HEK293 (cell line): ENCODE measurements at regions not wholly inside any gene's neighbourhood (a gene's known extent, or its start where the extent isn't known, plus 50 kb on each side); places are given as distances from the start of the nearest gene placed in this dataset.

Experiments
- CTCF ChIP-seq: fragments of 450-650 bp; formaldehyde crosslinking; IDR thresholded peaks from 2 replicates; pipeline ENCODE4 v1.5.1; 2016; ENCODE audit warnings: missing biosample characterization, missing genetic modification characterization
- HOXA7 ChIP-seq: sonication (generic); formaldehyde crosslinking; IDR thresholded peaks from 2 replicates; pipeline ENCODE4 v1.8.1; 2022; ENCODE audit warnings: missing genetic modification reagents, borderline replicate concordance
- KLF7 ChIP-seq: fragments of 450-650 bp; formaldehyde crosslinking; IDR thresholded peaks from 2 replicates; pipeline ENCODE4 v1.5.1; 2016; ENCODE audit warnings: missing biosample characterization, missing genetic modification characterization, borderline replicate concordance
- PRDM1 ChIP-seq: fragments of 450-650 bp; formaldehyde crosslinking; IDR thresholded peaks from 2 replicates; pipeline ENCODE4; 2016; ENCODE audit warnings: missing biosample characterization, missing genetic modification characterization
- REST ChIP-seq: fragments of 450-650 bp; formaldehyde crosslinking; IDR thresholded peaks from 2 replicates; pipeline ENCODE4 v1.5.1; 2016; ENCODE audit warnings: missing biosample characterization, missing genetic modification characterization
- ZNF10 ChIP-seq: fragments of 450-650 bp; formaldehyde crosslinking; IDR thresholded peaks from 2 replicates; pipeline ENCODE4 v1.5.1; 2017; ENCODE audit warnings: missing biosample characterization, missing genetic modification characterization
- ZNF274 ChIP-seq, 2 experiments: fragments of 200-500 bp in 1 of 2; fragments of 450-650 bp in 1 of 2; sonication (Bioruptor generic) in 1 of 2; formaldehyde crosslinking in 1 of 2; IDR thresholded peaks; 2 replicates each; pipeline versions ENCODE4 v1.5.1 to v1.6.1; 2014 to 2016; ENCODE audit warnings: borderline replicate concordance in 1 of 2, inconsistent platforms in 1 of 2, low read length in 1 of 2, missing biosample characterization in 1 of 2, missing genetic modification characterization in 1 of 2
- ZNF391 ChIP-seq: fragments of 450-650 bp; formaldehyde crosslinking; IDR thresholded peaks from 2 replicates; pipeline ENCODE4 v1.5.1; 2016; ENCODE audit warnings: low read depth, missing biosample characterization, missing genetic modification characterization, borderline replicate concordance
- ZNF558 ChIP-seq: fragments of 450-650 bp; formaldehyde crosslinking; IDR thresholded peaks from 2 replicates; pipeline ENCODE4 v1.5.1; 2016; ENCODE audit warnings: missing biosample characterization, missing genetic modification characterization
- ZNF596 ChIP-seq: fragments of 450-650 bp; IDR thresholded peaks from 2 replicates; pipeline ENCODE4 v1.5.0; 2018; ENCODE audit warnings: missing biosample characterization, mild to moderate bottlenecking, missing genetic modification characterization, moderate library complexity
- ZNF704 ChIP-seq: fragments of 450-650 bp; formaldehyde crosslinking; IDR thresholded peaks from 2 replicates; pipeline ENCODE4 v1.5.1; 2016; ENCODE audit warnings: missing biosample characterization, missing genetic modification characterization
- ZNF777 ChIP-seq: fragments of 450-650 bp; formaldehyde crosslinking; IDR thresholded peaks from 2 replicates; pipeline ENCODE4 v1.5.1; 2017; ENCODE audit warnings: missing biosample characterization, missing genetic modification characterization, borderline replicate concordance

GRCh38 chr11:121741351-121741760 lies 288.6 kb upstream of the SORL1-AS1 start:
- TF ChIP-seq ZNF777 (tag by site-specific recombination) (no peak), ZNF558 (tag by site-specific recombination) (no peak), KLF7 (tag by site-specific recombination) (no peak), CTCF (tag by site-specific recombination) (no peak), HOXA7 (CRISPR knock-in tag) (no peak), ZNF704 (tag by site-specific recombination) (no peak), PRDM1 (tag by site-specific recombination) (no peak), REST (tag by site-specific recombination) (no peak), ZNF391 (tag by site-specific recombination) (no peak), ZNF596 (tag by site-specific recombination) (no peak), ZNF10 (tag by site-specific recombination) (no peak), ZNF274 (IDR thresholded peaks at IDR 0.05; ENCODE audit: low read length) (no peak), ZNF274 (tag by site-specific recombination; IDR thresholded peaks at IDR 0.05; ENCODE audit: borderline replicate concordance) (no peak)
